RWPE2 (cell line): ENCODE measurements at regions not wholly inside any gene's neighbourhood (a gene's known extent, or its start where the extent isn't known, plus 50 kb on each side); places are given as distances from the start of the nearest gene placed in this dataset.

Experiments
- ATAC-seq: fragments of 200-7000 bp; cut with Tn5 transposase; 3 replicates; pipeline ENCODE4 v1.9.1; 2021; ENCODE audit warnings: low read depth
- DNase-seq: peaks from one replicate; pipeline ENCODE4 v3.0.0-alpha.2; 2020; ENCODE audit warnings: low spot score
- H3K27ac ChIP-seq: fragments of 450-650 bp; 2 replicates; pipeline ENCODE4 v1.5.1; 2017; ENCODE audit warnings: mild to moderate bottlenecking; ENCODE audit not compliant: poor library complexity, severe bottlenecking
- H3K27me3 ChIP-seq: fragments of 250-450 bp; sonication (Bioruptor Pico); 2 replicates; pipeline ENCODE4 v1.5.1; 2021; ENCODE audit warnings: mild to moderate bottlenecking, moderate library complexity; ENCODE audit not compliant: insufficient read depth, poor library complexity, severe bottlenecking
- H3K36me3 ChIP-seq: fragments of 250-450 bp; sonication (Bioruptor Pico); 2 replicates; pipeline ENCODE4 v1.5.1; 2020; ENCODE audit warnings: low read depth, mild to moderate bottlenecking, moderate library complexity
- H3K4me1 ChIP-seq: fragments of 250-450 bp; sonication (Bioruptor Pico); 2 replicates; pipeline ENCODE4 v1.5.1; 2021; ENCODE audit warnings: mild to moderate bottlenecking, moderate library complexity; ENCODE audit not compliant: insufficient read depth, poor library complexity, severe bottlenecking
- H3K4me3 ChIP-seq: fragments of 250-450 bp; sonication (Bioruptor Pico); 2 replicates; pipeline ENCODE4 v1.5.1; 2021; ENCODE audit warnings: mild to moderate bottlenecking, moderate library complexity; ENCODE audit not compliant: severe bottlenecking
- H3K9me3 ChIP-seq: fragments of 250-450 bp; sonication (Bioruptor Pico); 2 replicates; pipeline ENCODE4 v1.5.1; 2021; ENCODE audit warnings: mild to moderate bottlenecking, moderate library complexity; ENCODE audit not compliant: severe bottlenecking
- CTCF ChIP-seq: fragments of 450-650 bp; IDR thresholded peaks from one replicate; pipeline ENCODE4 v1.5.1; 2017; ENCODE audit warnings: mild to moderate bottlenecking, moderate library complexity; ENCODE audit not compliant: poor library complexity, severe bottlenecking

- DNase-seq (no peak), ATAC-seq (no peak)
- no peaks in the 10 kb centered on the region for H3K36me3 ChIP-seq
- H3K27ac ChIP-seq: no peak overlapping the region
- H3K4me1 ChIP-seq: no peaks in the 10 kb centered on the region
- TF ChIP-seq CTCF: no peak
- no peaks in the 10 kb centered on the region for H3K9me3 ChIP-seq
- no peak overlapping the region for H3K4me3 ChIP-seq
- H3K27me3 ChIP-seq: peaks cover 3% of the 10 kb centered on the region
Measured at GRCh38 chr9:19938990-19939733, 150.3 kb upstream of the SLC24A2 start.

- ATAC-seq: no peak
- Histone ChIP-seq H3K4me1 (no peaks in the 10 kb centered on the region), H3K9me3 (no peaks in the 10 kb centered on the region), H3K27ac (no peak overlapping the region), H3K36me3 (no peaks in the 10 kb centered on the region), H3K4me3 (no peak overlapping the region), H3K27me3 (no peaks in the 10 kb centered on the region)
- no peak for TF ChIP-seq CTCF
- DNase-seq: no peak
Measured at GRCh38 chr9:19937121-19937520, 148.3 kb upstream of the SLC24A2 start.

GRCh38 chr9:19936598-19936997 lies 147.8 kb upstream of the SLC24A2 start:
- no peaks in the 10 kb centered on the region for H3K27me3 ChIP-seq
- H3K4me3 ChIP-seq: no peak overlapping the region
- H3K4me1 ChIP-seq: no peaks in the 10 kb centered on the region
- H3K27ac ChIP-seq: no peak overlapping the region
- no peaks in the 10 kb centered on the region for H3K36me3 ChIP-seq
- DNase-seq: no peak
- no peaks in the 10 kb centered on the region for H3K9me3 ChIP-seq
- no peak for TF ChIP-seq CTCF
- ATAC-seq: no peak

- no peak overlapping the region for H3K27ac ChIP-seq
- DNase-seq (no peak), ATAC-seq (no peak)
- H3K9me3 ChIP-seq: no peaks in the 10 kb centered on the region
- H3K27me3 ChIP-seq: no peaks in the 10 kb centered on the region
- no peaks in the 10 kb centered on the region for H3K36me3 ChIP-seq
- no peaks in the 10 kb centered on the region for H3K4me1 ChIP-seq
- TF ChIP-seq CTCF: no peak
- H3K4me3 ChIP-seq: no peak overlapping the region
Measured at GRCh38 chr9:19935422-19935821, 146.6 kb upstream of the SLC24A2 start.

GRCh38 chr9:19934301-19934871 lies 145.5 kb upstream of the SLC24A2 start:
- ATAC-seq: no peak
- Histone ChIP-seq H3K27ac (no peak overlapping the region), H3K27me3 (no peaks in the 10 kb centered on the region), H3K9me3 (no peaks in the 10 kb centered on the region), H3K36me3 (no peaks in the 10 kb centered on the region), H3K4me1 (no peaks in the 10 kb centered on the region), H3K4me3 (no peak overlapping the region)
- no peak for TF ChIP-seq CTCF
- DNase-seq: no peak
